Activated CD4-positive, CD25-positive, alpha-beta regulatory T cell treated with anti-CD3 and anti-CD28 coated beads, Interleukin-2, amount 50 U/mL, for 16 hours (primary cell): ENCODE measurements at regions not wholly inside any gene's neighbourhood (a gene's known extent, or its start where the extent isn't known, plus 50 kb on each side); places are given as distances from the start of the nearest gene placed in this dataset.
"Not testable (repeated sequence)": the region's sequence is repeated elsewhere in the genome, so short reads cannot be mapped to it uniquely, and the experiment has no call there.

Source experiments
- DNase-seq: peaks from one replicate; pipeline ENCODE4 v3.0.0-alpha.2; 2020; ENCODE audit warnings: low read depth, low spot score

DNA sequence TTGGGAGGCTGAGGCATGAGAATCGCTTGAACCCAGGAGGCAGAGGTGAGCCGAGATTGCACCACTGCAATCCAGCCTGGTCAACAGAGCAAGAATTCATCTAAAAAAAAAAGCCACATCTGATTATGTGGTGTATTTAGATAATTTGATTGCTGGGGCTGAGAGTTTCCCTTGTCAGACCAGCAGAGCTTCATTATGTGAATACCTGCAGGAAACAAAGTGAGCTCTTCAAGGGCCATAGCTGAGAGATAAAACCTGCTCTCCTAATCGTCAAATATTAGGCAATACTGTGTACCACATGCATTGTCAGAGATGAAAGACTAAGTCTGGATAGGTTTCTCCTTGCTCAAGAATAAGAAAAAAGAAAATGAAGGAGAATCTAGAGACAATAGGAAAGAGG, 800.0 kb upstream of the IGFBP7 start:
- no peak for DNase-seq

- DNase-seq: no peak
Measured at GRCh38 chr4:57905965-57906364, 795.8 kb upstream of the IGFBP7 start.

DNA sequence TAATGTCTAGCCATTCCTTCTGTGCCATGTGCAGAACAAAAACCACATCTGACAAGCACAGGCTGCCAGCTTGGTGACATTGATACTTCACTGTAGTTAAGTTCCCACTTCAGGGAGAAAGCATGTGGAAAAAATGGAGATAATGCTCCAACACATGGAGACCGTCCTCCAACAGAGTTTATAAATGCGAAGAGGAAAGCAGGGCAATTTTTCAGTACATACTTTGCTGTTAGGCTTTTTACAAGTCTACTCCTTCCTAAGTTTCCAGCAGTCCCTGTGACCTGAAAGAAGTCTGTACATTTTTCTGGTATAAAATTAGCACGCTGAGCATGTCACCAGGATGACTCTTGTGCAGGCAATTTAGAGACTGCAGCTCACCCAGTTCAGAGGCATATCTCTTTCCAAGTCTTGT, 766.9 kb upstream of the IGFBP7 start:
- no peak for DNase-seq

DNA sequence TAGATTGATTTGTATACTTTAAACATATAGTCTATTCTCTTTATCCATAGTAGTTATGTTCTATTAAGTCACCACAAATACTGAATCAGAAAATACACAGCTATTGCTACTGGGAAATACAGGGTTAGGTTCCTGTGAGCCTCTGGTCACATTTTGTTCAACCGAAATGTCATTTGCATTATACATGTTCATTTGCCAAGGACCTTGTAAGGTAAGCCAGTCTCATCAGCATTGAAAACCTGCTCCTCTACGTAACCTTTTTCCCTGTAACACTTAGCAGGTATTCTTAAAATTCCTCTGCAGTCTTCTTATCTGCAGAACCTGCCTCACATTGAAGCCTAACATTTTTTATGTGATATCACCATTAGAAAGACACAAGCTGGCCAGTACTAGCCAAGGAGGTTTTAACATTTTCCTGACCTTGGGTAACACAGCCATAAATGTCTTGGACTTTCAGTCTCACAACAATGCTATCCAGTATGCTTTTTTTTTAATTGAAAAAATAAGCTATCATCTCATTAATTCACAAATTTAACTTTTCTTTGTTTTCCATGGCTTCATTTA, 765.7 kb upstream of the IGFBP7 start:
- DNase-seq: no peak

DNA sequence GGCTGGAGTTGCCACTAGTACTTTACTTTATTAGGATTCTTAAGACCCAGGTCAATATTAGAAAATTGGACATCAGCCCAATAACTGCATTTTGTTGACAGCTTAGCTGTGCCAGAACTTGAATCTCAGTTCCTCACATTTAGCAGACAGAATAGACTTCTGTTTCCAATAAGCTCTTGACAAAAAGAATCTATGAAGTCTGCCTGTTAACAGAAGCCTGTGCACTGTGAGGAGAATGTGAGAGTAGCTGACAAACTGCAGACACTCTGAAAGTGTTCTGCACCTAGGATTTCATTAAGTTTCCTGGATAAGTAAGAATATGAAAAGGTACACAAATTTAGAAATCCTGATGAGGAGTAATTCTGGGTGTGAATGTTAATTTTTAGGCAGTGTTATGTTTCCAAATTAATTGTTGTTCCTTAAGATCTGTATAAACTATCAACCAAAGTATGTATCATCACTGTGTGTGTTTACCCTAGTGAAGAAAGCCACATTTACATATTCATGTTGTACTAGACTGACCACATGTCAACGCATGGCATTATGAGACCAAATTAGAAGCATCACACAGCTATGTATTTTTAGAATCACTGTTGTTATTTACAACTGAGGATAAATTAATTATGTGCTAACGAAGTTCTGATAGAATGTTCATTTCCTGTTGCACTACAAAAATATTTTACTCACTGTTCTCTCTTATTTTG, 756.4 kb upstream of the IGFBP7 start:
- DNase-seq: no peak

- DNase-seq: no peak
Measured at GRCh38 chr4:57865264-57865663, 755.1 kb upstream of the IGFBP7 start.

- no peak for DNase-seq
Measured at GRCh38 chr4:57854748-57855147, 744.6 kb upstream of the IGFBP7 start.

GRCh38 chr4:57850141-57850540, 740.0 kb upstream of the IGFBP7 start:
- no peak for DNase-seq

GRCh38 chr4:57832083-57832482, 721.9 kb upstream of the IGFBP7 start:
- no peak for DNase-seq

- no peak for DNase-seq
Measured at GRCh38 chr4:57789666-57790065, 679.5 kb upstream of the IGFBP7 start.

DNA sequence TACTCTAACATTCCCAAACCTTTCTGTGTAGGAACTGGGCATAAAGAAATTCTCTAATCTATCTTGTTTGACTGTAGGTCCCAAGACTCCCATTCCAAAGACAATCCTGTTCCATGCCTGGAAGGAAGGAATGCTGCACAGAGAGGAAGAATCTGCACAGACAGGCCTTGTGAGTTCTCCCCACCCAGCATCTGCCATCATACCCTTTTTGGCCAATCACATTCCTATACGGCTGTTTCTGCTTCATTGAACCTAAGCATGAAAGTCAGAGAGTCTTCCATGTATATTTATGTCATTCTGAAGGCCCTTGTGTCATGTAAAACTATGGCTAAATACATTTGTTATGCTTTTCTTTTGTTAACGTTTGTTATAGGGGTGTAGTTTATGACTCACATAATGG, 667.7 kb upstream of the IGFBP7 start:
- DNase-seq: no peak

GRCh38 chr4:57774681-57775080, 664.5 kb upstream of the IGFBP7 start:
- no peak for DNase-seq

DNA sequence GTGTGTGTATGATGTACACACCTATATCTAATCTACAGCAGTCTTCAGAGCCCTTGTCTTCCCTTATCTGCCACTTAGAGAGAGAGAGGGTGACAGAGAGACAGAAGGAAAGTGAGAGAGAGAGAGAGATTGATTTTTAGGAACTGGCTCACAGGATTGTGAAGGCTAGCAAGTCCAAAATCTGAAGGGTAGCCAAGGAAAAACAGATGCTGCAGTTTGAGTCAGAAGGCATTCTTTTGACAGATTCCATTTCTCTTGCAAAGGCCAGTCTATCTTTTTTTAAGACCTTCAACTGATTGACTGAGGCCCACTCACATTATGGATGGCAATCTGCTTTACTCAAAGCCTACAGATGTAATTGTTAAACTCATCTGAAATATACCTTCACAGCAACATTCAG, 664.0 kb upstream of the IGFBP7 start:
- DNase-seq: no peak

- no peak for DNase-seq
Measured at GRCh38 chr4:57766341-57766740, 656.2 kb upstream of the IGFBP7 start.

GRCh38 chr4:57764856-57765255, 654.7 kb upstream of the IGFBP7 start:
- no peak for DNase-seq

- no peak for DNase-seq
Measured at GRCh38 chr4:57763070-57763469, 652.9 kb upstream of the IGFBP7 start.

DNA sequence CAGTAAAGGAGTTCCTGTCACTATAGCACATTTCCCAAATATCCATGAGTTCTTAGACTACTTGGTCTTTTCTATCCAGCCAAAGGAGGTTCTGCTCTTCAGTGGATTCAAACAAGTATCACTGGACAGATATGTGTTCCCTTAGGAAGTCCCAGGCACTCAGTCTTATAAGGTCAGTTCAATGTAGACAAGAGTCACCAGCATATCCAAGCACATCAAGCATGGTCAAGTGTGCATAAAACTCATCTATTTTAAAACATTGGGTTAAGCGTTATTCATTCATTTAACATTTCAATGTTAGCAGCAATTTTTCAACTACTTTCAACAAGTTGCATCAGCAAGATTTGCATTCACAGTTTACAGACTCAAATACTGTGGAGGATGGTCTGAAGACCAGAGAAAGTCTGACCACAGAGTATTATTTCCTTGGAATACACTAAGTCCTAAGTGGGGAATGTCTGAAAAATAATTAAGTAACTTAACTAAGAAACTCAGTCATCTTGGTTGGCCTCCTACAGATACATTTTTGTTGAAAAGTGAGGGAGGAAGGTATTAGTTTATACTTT, 630.5 kb upstream of the IGFBP7 start:
- no peak for DNase-seq

DNA sequence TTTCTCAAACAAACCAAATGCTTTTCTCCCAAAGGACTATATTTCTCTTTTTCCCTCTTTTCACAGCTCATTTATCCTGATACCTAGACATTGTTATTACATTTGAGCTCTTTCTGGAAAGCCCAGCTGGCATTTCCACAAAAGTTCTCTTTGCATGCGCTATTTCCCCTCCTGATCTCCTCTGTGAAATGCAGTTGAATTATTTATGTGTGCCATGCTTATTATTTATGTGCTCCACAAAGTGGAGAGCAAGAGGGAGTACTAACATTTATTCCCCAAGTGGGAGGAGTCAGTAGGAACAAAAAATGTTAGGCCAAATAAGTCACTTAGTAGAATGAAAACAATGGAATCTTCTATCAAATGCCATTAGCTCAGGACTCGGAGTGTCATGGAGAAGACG, 626.6 kb upstream of the IGFBP7 start:
- no peak for DNase-seq

- no peak for DNase-seq
Measured at GRCh38 chr4:57734104-57734670, 624.0 kb upstream of the IGFBP7 start.

GRCh38 chr4:57729775-57730570, 619.8 kb upstream of the IGFBP7 start:
- DNase-seq: not testable (repeated sequence)

GRCh38 chr4:57726154-57726553, 616.0 kb upstream of the IGFBP7 start:
- no peak for DNase-seq

DNA sequence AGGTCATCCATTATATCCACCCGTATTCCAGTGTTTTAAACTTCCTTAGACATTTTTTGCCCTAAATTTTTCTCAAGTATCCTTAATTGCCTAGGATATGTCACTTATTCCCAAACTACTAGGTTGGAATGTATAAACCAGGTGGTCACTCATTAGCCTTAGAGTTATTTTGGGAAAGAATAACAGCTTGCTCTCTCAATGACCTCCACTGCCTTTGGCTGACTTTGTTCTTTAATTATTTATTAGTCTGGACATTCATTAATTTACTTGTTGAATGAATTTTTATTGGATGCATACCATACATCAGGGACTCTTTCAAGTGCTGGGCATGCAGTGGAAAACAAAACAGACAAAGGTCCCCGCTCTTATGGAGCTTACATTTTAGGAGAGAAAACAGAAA, 609.3 kb upstream of the IGFBP7 start:
- DNase-seq: no peak
